Spleen (tissue), 11 donors: ENCODE measurements at regions not wholly inside any gene's neighbourhood (a gene's known extent, or its start where the extent isn't known, plus 50 kb on each side); places are given as distances from the start of the nearest gene placed in this dataset.

Experiments used
- DNase-seq: peaks from one replicate; pipeline ENCODE4 v3.0.0-alpha.2; 2020
- H3K27ac ChIP-seq, 8 donors: fragments of 200-600 bp; sonication (generic) in 7 of 8; 1 replicate in 4 of 8; 2 replicates in 4 of 8; pipeline versions ENCODE4 v1.5.0 to v1.8.0; 2016 to 2021; ENCODE audit warnings: inconsistent platforms in 4 of 8, mild to moderate bottlenecking in 4 of 8, moderate library complexity in 1 of 8
- H3K27me3 ChIP-seq, 7 donors: fragments of 200-600 bp; sonication (generic) in 6 of 7; replicated peaks in 1 of 7; 1 replicate in 4 of 7; 2 replicates in 3 of 7; pipeline versions ENCODE4 v1.5.0 to v1.8.0; 2016 to 2021; ENCODE audit warnings: inconsistent platforms in 3 of 7, mild to moderate bottlenecking in 1 of 7
- H3K36me3 ChIP-seq, 6 donors: fragments of 200-600 bp; sonication (generic) in 5 of 6; 1 replicate in 4 of 6; 2 replicates in 2 of 6; pipeline versions ENCODE4 v1.5.0 to v1.8.0; 2016 to 2021; ENCODE audit warnings: inconsistent platforms in 2 of 6
- H3K4me1 ChIP-seq, 6 donors: fragments of 200-600 bp; sonication (generic) in 5 of 6; 1 replicate in 3 of 6; 2 replicates in 3 of 6; pipeline versions ENCODE4 v1.5.0 to v1.8.0; 2016 to 2021; ENCODE audit warnings: inconsistent platforms in 3 of 6
- H3K4me3 ChIP-seq, 8 donors: fragments of 200-600 bp; sonication (generic) in 7 of 8; 1 replicate in 4 of 8; 2 replicates in 4 of 8; pipeline versions ENCODE4 v1.5.0 to v1.8.0; 2016 to 2021; ENCODE audit warnings: inconsistent platforms in 4 of 8, mild to moderate bottlenecking in 4 of 8, moderate library complexity in 2 of 8
- H3K9me3 ChIP-seq, 8 donors: fragments of 200-600 bp; sonication (generic) in 7 of 8; 1 replicate in 4 of 8; 2 replicates in 4 of 8; pipeline versions ENCODE4 v1.5.0 to v1.8.0; 2016 to 2021; ENCODE audit warnings: inconsistent platforms in 4 of 8
- POLR2A ChIP-seq, 3 donors: fragments of 450-650 bp; IDR thresholded peaks; one replicate each; pipeline ENCODE4 v1.5.1; 2017; ENCODE audit warnings: antibody characterized with exemption in 3 of 3, mild to moderate bottlenecking in 1 of 3
- POLR2AphosphoS5 ChIP-seq, 3 donors: sonication (generic); formaldehyde crosslinking; IDR thresholded peaks; one replicate each; pipeline ENCODE4 v1.5.1; 2017; ENCODE audit warnings: antibody characterized with exemption in 3 of 3
- WGBS, 5 donors: extraction: QIAGEN DNeasy Blood & Tissue Kit in 3 of 5; methylation state at CpG; one replicate each; pipeline versions ENCODE4 v1.1.5 to v1.1.7; 2013 to 2018; 5-methylcytosine and 5-hydroxymethylcytosine counted together
- intact Hi-C: fragments of 100-400 bp; cut with DNase I; formaldehyde crosslinking; loops from one replicate; pipeline ENCODE4 v1.15.0; 2023; ENCODE audit warnings: low total_unique reads
- TF ChIP-seq, protein P1 (sequence below), 11 experiments: fragments of 200-600 bp in 7 of 11; fragments of 450-650 bp in 4 of 11; sonication (generic) in 4 of 11; IDR thresholded peaks in 8 of 11; conservative IDR thresholded peaks in 3 of 11; 1 replicate in 7 of 11; 2 replicates in 4 of 11; pipeline versions ENCODE4 v1.4.0 to v1.8.0; 2016 to 2021; ENCODE audit warnings: antibody characterized with exemption in 11 of 11, inconsistent platforms in 4 of 11, mild to moderate bottlenecking in 1 of 11
- donor health status: healthy with polysubstance abuse.
- donor health status: DM: no; HTN: no; CAD: no; lungs with moderate emphysema.
- donor health status: DM: no; HTN: no; CAD: no.
- donor health status: Bipolar disorder and iron deficiency.
- donor health status: healthy.
- donor health status: DM: no; HTN: no; CAD: no.
- donor health status: DM: yes; HTN: yes; CAD: no.

DNA sequence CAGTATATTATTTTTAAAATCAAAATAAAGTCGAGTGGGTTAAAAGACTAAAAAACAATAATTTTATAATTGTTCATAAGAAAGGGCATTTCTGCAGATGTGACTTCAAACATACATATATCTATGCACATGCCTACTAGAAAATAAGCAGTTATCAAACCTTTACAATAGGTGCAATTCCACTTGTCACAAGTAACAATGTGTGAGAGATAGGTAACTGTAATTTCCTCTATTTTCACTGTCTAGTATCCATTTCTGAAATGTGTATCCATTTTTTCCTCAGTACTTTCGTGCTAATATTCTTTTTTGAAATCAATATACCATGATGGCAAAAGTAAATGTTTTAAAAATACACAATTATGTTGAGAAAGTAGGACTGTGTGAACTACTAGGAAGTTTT, 96.9 kb upstream of the GNAI1 start:
- intact Hi-C loops, result no loop called here
- no peak for TF ChIP-seq POLR2AphosphoS5 (IDR thresholded peaks at IDR 0.05)

DNA sequence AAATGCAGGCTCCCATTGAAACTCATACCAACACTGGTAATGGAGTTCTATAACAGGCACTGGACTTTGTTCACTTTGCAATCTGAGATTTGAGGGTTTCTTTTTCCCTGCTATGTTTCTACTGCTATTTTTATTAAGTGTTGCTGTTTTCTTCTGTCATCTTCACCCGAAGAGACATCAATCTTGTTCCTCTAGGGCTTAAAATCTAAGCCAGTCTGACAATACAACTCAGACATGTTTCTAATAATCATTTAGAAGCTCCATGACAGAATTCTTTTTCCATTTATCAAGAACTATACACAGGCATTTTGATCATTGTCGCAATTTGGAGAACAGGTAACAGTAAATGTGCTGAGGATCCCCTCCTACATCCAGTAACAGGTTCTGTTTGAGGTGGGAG, 98.5 kb upstream of the GNAI1 start:
- Histone ChIP-seq H3K4me3 (no peak overlapping the region), H3K27ac (no peak overlapping the region), H3K27me3 (no peaks in the 10 kb centered on the region), H3K4me1 (no peaks in the 10 kb centered on the region), H3K36me3 (no peaks in the 10 kb centered on the region), H3K9me3 (no peaks in the 10 kb centered on the region)
- intact Hi-C loops, result no loop called here
- no peak for TF ChIP-seq POLR2A (IDR thresholded peaks at IDR 0.05)
- TF ChIP-seq, protein P1, sequence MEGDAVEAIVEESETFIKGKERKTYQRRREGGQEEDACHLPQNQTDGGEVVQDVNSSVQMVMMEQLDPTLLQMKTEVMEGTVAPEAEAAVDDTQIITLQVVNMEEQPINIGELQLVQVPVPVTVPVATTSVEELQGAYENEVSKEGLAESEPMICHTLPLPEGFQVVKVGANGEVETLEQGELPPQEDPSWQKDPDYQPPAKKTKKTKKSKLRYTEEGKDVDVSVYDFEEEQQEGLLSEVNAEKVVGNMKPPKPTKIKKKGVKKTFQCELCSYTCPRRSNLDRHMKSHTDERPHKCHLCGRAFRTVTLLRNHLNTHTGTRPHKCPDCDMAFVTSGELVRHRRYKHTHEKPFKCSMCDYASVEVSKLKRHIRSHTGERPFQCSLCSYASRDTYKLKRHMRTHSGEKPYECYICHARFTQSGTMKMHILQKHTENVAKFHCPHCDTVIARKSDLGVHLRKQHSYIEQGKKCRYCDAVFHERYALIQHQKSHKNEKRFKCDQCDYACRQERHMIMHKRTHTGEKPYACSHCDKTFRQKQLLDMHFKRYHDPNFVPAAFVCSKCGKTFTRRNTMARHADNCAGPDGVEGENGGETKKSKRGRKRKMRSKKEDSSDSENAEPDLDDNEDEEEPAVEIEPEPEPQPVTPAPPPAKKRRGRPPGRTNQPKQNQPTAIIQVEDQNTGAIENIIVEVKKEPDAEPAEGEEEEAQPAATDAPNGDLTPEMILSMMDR (IDR thresholded peaks at IDR 0.05 in 8 of 11, conservative IDR thresholded peaks at IDR 0.05 in 3 of 11), result no peak
- 60 to 77% (median 65%) methylated on average over 2 of the region's 2 CpGs for WGBS, 5 donors
- no peak for DNase-seq

More for the DNA sequence above, 96.9 kb upstream of the GNAI1 start:
- H3K27ac ChIP-seq, result no peak overlapping the region
- H3K27me3 ChIP-seq, result no peaks in the 10 kb centered on the region
- no peak for DNase-seq
- no peaks in the 10 kb centered on the region for H3K36me3 ChIP-seq
- no peaks in the 10 kb centered on the region for H3K4me1 ChIP-seq
- H3K4me3 ChIP-seq, result no peak overlapping the region
- WGBS, 5 donors, result 67 to 82% (median 79%) methylated on average over 2 of the region's 2 CpGs
- no peaks in the 10 kb centered on the region for H3K9me3 ChIP-seq

DNA sequence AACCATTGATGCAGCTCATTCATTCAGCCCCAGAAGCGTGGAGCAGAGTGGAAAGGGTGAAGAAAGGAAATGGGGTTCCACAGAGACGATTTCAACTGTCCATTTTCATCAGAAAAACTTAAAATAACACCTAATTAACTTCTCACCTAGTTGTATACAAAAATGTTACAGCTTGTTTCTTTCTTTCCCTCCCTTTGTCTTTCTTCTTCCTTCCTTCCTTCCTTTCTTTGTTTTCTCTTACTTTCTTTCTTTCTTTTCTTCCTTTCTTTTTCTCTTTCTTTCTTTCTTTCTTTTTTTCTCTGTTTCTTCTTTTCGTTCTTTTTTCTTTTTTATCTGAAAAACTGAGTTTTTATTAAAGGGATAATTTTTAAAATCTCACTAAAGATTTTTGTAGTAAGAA, 105.9 kb upstream of the GNAI1 start:
- H3K4me3 ChIP-seq, result no peak overlapping the region
- WGBS, 5 donors, result 50 to 77% (median 64%) methylated on average over 3 of the region's 3 CpGs
- H3K27ac ChIP-seq, result no peak overlapping the region
- H3K36me3 ChIP-seq, result no peaks in the 10 kb centered on the region
- peaks cover 0 to 17% (median 6%) of the 10 kb centered on the region in 8 donors for H3K9me3 ChIP-seq
- H3K27me3 ChIP-seq, result no peaks in the 10 kb centered on the region
- TF ChIP-seq, protein P1 (IDR thresholded peaks at IDR 0.05 in 8 of 11, conservative IDR thresholded peaks at IDR 0.05 in 3 of 11), result no peak
- TF ChIP-seq POLR2AphosphoS5 (IDR thresholded peaks at IDR 0.05) (no peak), POLR2A (IDR thresholded peaks at IDR 0.05) (no peak)
- intact Hi-C loops, result no loop called here
- no peaks in the 10 kb centered on the region for H3K4me1 ChIP-seq
- no peak for DNase-seq

DNA sequence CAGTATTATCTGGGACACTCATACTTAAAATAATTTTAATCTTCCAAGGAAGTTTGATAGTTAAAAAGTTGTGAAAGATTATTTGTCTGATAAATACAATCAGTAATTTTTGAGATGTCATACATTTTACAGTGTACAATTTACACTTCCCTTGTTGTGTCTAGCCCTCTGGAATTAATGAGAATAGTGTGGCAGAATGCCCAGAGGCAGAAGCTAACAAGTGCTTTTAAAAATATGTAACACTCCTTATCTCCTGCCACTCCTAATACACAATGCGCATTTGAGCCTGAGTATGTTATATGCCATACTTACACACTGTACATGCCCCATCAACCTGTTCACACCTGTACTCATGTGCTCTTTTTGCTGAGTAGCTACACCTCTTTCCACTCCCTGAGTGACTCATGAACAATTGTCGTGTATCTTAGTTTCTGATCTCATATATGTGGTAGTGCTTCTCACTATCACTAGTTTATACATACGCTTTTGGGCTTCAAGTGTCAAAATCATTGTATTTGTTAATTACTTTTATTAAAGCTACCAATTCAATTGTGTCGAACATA, 106.9 kb upstream of the GNAI1 start:
- no peak for DNase-seq

More for the DNA sequence above, 106.9 kb upstream of the GNAI1 start:
- intact Hi-C loops, result no loop called here
- Histone ChIP-seq H3K27ac (no peak overlapping the region), H3K36me3 (no peaks in the 10 kb centered on the region), H3K4me3 (no peak overlapping the region), H3K9me3 (peaks cover 0 to 19% (median 9%) of the 10 kb centered on the region in 8 donors), H3K4me1 (no peaks in the 10 kb centered on the region), H3K27me3 (no peaks in the 10 kb centered on the region)
- 79 to 86% (median 82%) methylated on average over 4 of the region's 4 CpGs for WGBS, 5 donors
- TF ChIP-seq POLR2AphosphoS5 (IDR thresholded peaks at IDR 0.05), result no peak
- TF ChIP-seq, protein P1 (IDR thresholded peaks at IDR 0.05 in 8 of 11, conservative IDR thresholded peaks at IDR 0.05 in 3 of 11), result no peak
- TF ChIP-seq POLR2A (IDR thresholded peaks at IDR 0.05), result no peak
